Loucy (cell line): ENCODE measurements at regions not wholly inside any gene's neighbourhood (a gene's known extent, or its start where the extent isn't known, plus 50 kb on each side); places are given as distances from the start of the nearest gene placed in this dataset.

Experiments
- H2AFZ ChIP-seq: fragments of 200-600 bp; sonication (generic); 2 replicates; pipeline ENCODE4 v1.6.0; 2016; ENCODE audit warnings: antibody characterized with exemption, mild to moderate bottlenecking, low read length, moderate library complexity
- H3F3A ChIP-seq: fragments of 200-600 bp; 2 replicates; pipeline ENCODE4 v1.6.0; 2016; ENCODE audit warnings: antibody characterized with exemption, low read depth, mild to moderate bottlenecking
- H3K27me3 ChIP-seq: fragments of 200-600 bp; sonication (generic); 2 replicates; pipeline ENCODE4 v1.6.1; 2014; ENCODE audit warnings: low read length, mild to moderate bottlenecking; ENCODE audit not compliant: insufficient read depth, poor library complexity, severe bottlenecking
- H3K36me3 ChIP-seq: fragments of 200-600 bp; sonication (generic); 2 replicates; pipeline ENCODE4 v1.6.1; 2016; ENCODE audit warnings: low read length; ENCODE audit not compliant: insufficient read depth
- H3K4me1 ChIP-seq: fragments of 200-600 bp; sonication (generic); 2 replicates; pipeline ENCODE4 v1.5.1; 2014; ENCODE audit warnings: low read length, mild to moderate bottlenecking; ENCODE audit not compliant: insufficient read depth, poor library complexity, severe bottlenecking
- H3K4me2 ChIP-seq: fragments of 200-600 bp; sonication (generic); 2 replicates; pipeline ENCODE4 v1.6.0; 2014; ENCODE audit warnings: antibody characterized with exemption, low read length, low read depth, mild to moderate bottlenecking; ENCODE audit not compliant: poor library complexity, severe bottlenecking
- H3K4me3 ChIP-seq: fragments of 200-600 bp; sonication (generic); 2 replicates; pipeline ENCODE4 v1.5.1; 2014; ENCODE audit warnings: low read length, mild to moderate bottlenecking, mixed read lengths; ENCODE audit not compliant: poor library complexity, severe bottlenecking
- H3K79me2 ChIP-seq: fragments of 200-600 bp; sonication (generic); 2 replicates; pipeline ENCODE4 v1.6.1; 2014; ENCODE audit warnings: low read length; ENCODE audit not compliant: insufficient read depth
- H3K9ac ChIP-seq: fragments of 200-600 bp; sonication (generic); 2 replicates; pipeline ENCODE4 v1.6.0; 2014; ENCODE audit warnings: mild to moderate bottlenecking, low read depth, low read length, moderate library complexity; ENCODE audit not compliant: poor library complexity, severe bottlenecking
- H3K9me2 ChIP-seq: fragments of 200-600 bp; sonication (generic); replicated peaks from 2 replicates; pipeline ENCODE4 v1.6.1; 2016; ENCODE audit warnings: low read depth, low read length, mixed read lengths
- H3K9me3 ChIP-seq: fragments of 200-600 bp; sonication (generic); 2 replicates; pipeline ENCODE4 v1.6.1; 2014; ENCODE audit warnings: mild to moderate bottlenecking, antibody characterized with exemption, low read length, low read depth; ENCODE audit not compliant: insufficient read depth
- H4K20me1 ChIP-seq: fragments of 200-600 bp; sonication (generic); 2 replicates; pipeline ENCODE4 v1.6.0; 2014; ENCODE audit warnings: antibody characterized with exemption, low read length, mild to moderate bottlenecking; ENCODE audit not compliant: insufficient read depth, poor library complexity, severe bottlenecking
- CTCF ChIP-seq: fragments of 200-600 bp; sonication (generic); conservative IDR thresholded peaks from 2 replicates; pipeline ENCODE4 v1.5.1; 2014; ENCODE audit warnings: mild to moderate bottlenecking, antibody characterized with exemption, low read length
- EZH2phosphoT487 ChIP-seq: fragments of 200-600 bp; IDR thresholded peaks from 2 replicates; pipeline ENCODE4 v1.6.1; 2018; ENCODE audit warnings: antibody characterized with exemption, mild to moderate bottlenecking, moderate library complexity, borderline replicate concordance

- no peaks in the 10 kb centered on the region for H4K20me1 ChIP-seq
- no peaks in the 10 kb centered on the region for H3K4me1 ChIP-seq
- H3K4me2 ChIP-seq: no peak overlapping the region
- TF ChIP-seq CTCF (no peak), EZH2phosphoT487 (no peak)
- H3K9me3 ChIP-seq: no peaks in the 10 kb centered on the region
- H2AFZ ChIP-seq: no peak overlapping the region
- H3K79me2 ChIP-seq: no peaks in the 10 kb centered on the region
- no peaks in the 10 kb centered on the region for H3F3A ChIP-seq
- no peak overlapping the region for H3K9ac ChIP-seq
- no peaks in the 10 kb centered on the region for H3K9me2 ChIP-seq
- H3K27me3 ChIP-seq: no peaks in the 10 kb centered on the region
- no peak overlapping the region for H3K4me3 ChIP-seq
- H3K36me3 ChIP-seq: no peaks in the 10 kb centered on the region
These were observed 212.0 kb downstream of the PRDM2 start for GRCh38 chr1:13911697-13912619.

- Histone ChIP-seq H2AFZ (no peak overlapping the region), H3F3A (no peaks in the 10 kb centered on the region), H3K9me3 (no peaks in the 10 kb centered on the region), H3K36me3 (no peaks in the 10 kb centered on the region), H3K9ac (no peak overlapping the region), H3K4me2 (no peak overlapping the region), H3K4me3 (no peak overlapping the region), H3K27me3 (no peaks in the 10 kb centered on the region), H4K20me1 (no peaks in the 10 kb centered on the region), H3K9me2 (no peaks in the 10 kb centered on the region), H3K79me2 (no peaks in the 10 kb centered on the region), H3K4me1 (no peaks in the 10 kb centered on the region)
- no peak for TF ChIP-seq EZH2phosphoT487
- TF ChIP-seq CTCF: no peak
These were observed 213.4 kb downstream of the PRDM2 start for GRCh38 chr1:13913396-13913795.

GRCh38 chr1:13916530-13916929 is 216.5 kb downstream of the PRDM2 start:
- TF ChIP-seq CTCF: no peak
- no peak for TF ChIP-seq EZH2phosphoT487
- no peaks in the 10 kb centered on the region for H3K9me2 ChIP-seq
- no peak overlapping the region for H2AFZ ChIP-seq
- H3K36me3 ChIP-seq: no peaks in the 10 kb centered on the region
- H3K9me3 ChIP-seq: no peaks in the 10 kb centered on the region
- no peaks in the 10 kb centered on the region for H4K20me1 ChIP-seq
- H3K4me1 ChIP-seq: no peaks in the 10 kb centered on the region
- no peak overlapping the region for H3K4me2 ChIP-seq
- no peak overlapping the region for H3K9ac ChIP-seq
- no peak overlapping the region for H3K4me3 ChIP-seq
- H3K79me2 ChIP-seq: no peaks in the 10 kb centered on the region
- no peaks in the 10 kb centered on the region for H3K27me3 ChIP-seq
- no peaks in the 10 kb centered on the region for H3F3A ChIP-seq
